Activated T-helper 1 cell treated with anti-CD3 and anti-CD28 coated beads, Interleukin-12 subunit alpha, Interleukin-12 subunit beta, Interleukin-2, Interleukin-4 antibody, amounts not matched to agents 30 ng/mL and 10 ng/mL and 1 ng/mL, durations not matched to agents 14 hours and 24 hours and 36 hours (primary cell): ENCODE measurements at regions not wholly inside any gene's neighbourhood (a gene's known extent, or its start where the extent isn't known, plus 50 kb on each side); places are given as distances from the start of the nearest gene placed in this dataset.

Source experiments
- DNase-seq: peaks from one replicate; pipeline ENCODE4 v3.0.0; 2021; ENCODE audit warnings: low spot score
- H3K27ac Mint-ChIP-seq: one replicate; pipeline ENCODE4 v1.8.0; 2021; ENCODE audit warnings: mild to moderate bottlenecking, mixed read lengths
- H3K27me3 Mint-ChIP-seq: one replicate; pipeline ENCODE4 v1.8.0; 2022; ENCODE audit warnings: mild to moderate bottlenecking, moderate library complexity, mixed read lengths; ENCODE audit not compliant: insufficient read depth
- H3K36me3 Mint-ChIP-seq: one replicate; pipeline ENCODE4 v1.8.0; 2021; ENCODE audit warnings: low read depth, mixed read lengths
- H3K4me1 Mint-ChIP-seq: one replicate; pipeline ENCODE4 v1.8.0; 2021; ENCODE audit warnings: low read depth, mixed read lengths
- H3K4me3 Mint-ChIP-seq: one replicate; pipeline ENCODE4 v1.8.0; 2021; ENCODE audit warnings: mild to moderate bottlenecking, moderate library complexity, mixed read lengths
- H3K9me3 Mint-ChIP-seq: one replicate; pipeline ENCODE4 v1.8.0; 2021; ENCODE audit warnings: mixed read lengths
- intact Hi-C: fragments of 100-400 bp; cut with micrococcal nuclease; formaldehyde crosslinking; loops from one replicate; pipeline ENCODE4 v1.15.1; 2024

GRCh38 chr12:111192647-111193046 lies 176.2 kb downstream of the PHETA1 start:
- peaks cover 2% of the 10 kb centered on the region for H3K27me3 Mint-ChIP-seq
- no peak overlapping the region for H3K4me3 Mint-ChIP-seq
- intact Hi-C loops: no loop called here
- no peaks in the 10 kb centered on the region for H3K9me3 Mint-ChIP-seq
- no peak overlapping the region for H3K27ac Mint-ChIP-seq
- no peaks in the 10 kb centered on the region for H3K4me1 Mint-ChIP-seq
- no peaks in the 10 kb centered on the region for H3K36me3 Mint-ChIP-seq
- DNase-seq: no peak

GRCh38 chr12:111190741-111191526 lies 178.0 kb downstream of the PHETA1 start:
- intact Hi-C loops: no loop called here
- no peak for DNase-seq
- no peaks in the 10 kb centered on the region for H3K36me3 Mint-ChIP-seq
- H3K27me3 Mint-ChIP-seq: peaks cover 2% of the 10 kb centered on the region
- no peak overlapping the region for H3K27ac Mint-ChIP-seq
- no peaks in the 10 kb centered on the region for H3K9me3 Mint-ChIP-seq
- H3K4me3 Mint-ChIP-seq: no peak overlapping the region
- no peaks in the 10 kb centered on the region for H3K4me1 Mint-ChIP-seq

- H3K36me3 Mint-ChIP-seq: no peaks in the 10 kb centered on the region
- intact Hi-C loops: no loop called here
- H3K27me3 Mint-ChIP-seq: no peaks in the 10 kb centered on the region
- H3K27ac Mint-ChIP-seq: no peak overlapping the region
- H3K4me1 Mint-ChIP-seq: no peaks in the 10 kb centered on the region
- H3K9me3 Mint-ChIP-seq: no peaks in the 10 kb centered on the region
- no peak overlapping the region for H3K4me3 Mint-ChIP-seq
- no peak for DNase-seq
Measured at GRCh38 chr12:111189792-111190191, 179.1 kb downstream of the PHETA1 start.

GRCh38 chr12:111188436-111188835 lies 180.5 kb downstream of the PHETA1 start:
- H3K4me3 Mint-ChIP-seq: no peak overlapping the region
- H3K27ac Mint-ChIP-seq: no peak overlapping the region
- intact Hi-C loops: no loop called here
- no peak for DNase-seq
- H3K36me3 Mint-ChIP-seq: no peaks in the 10 kb centered on the region
- H3K9me3 Mint-ChIP-seq: no peaks in the 10 kb centered on the region
- H3K4me1 Mint-ChIP-seq: no peaks in the 10 kb centered on the region
- no peaks in the 10 kb centered on the region for H3K27me3 Mint-ChIP-seq

- H3K4me1 Mint-ChIP-seq: no peaks in the 10 kb centered on the region
- H3K27me3 Mint-ChIP-seq: peaks cover 7% of the 10 kb centered on the region
- H3K4me3 Mint-ChIP-seq: no peak overlapping the region
- no peak overlapping the region for H3K27ac Mint-ChIP-seq
- intact Hi-C loops: no loop called here
- no peaks in the 10 kb centered on the region for H3K9me3 Mint-ChIP-seq
- H3K36me3 Mint-ChIP-seq: no peaks in the 10 kb centered on the region
- DNase-seq: no peak
Measured at GRCh38 chr12:111186347-111186746, 182.5 kb downstream of the PHETA1 start.

- H3K4me3 Mint-ChIP-seq: no peak overlapping the region
- no peaks in the 10 kb centered on the region for H3K9me3 Mint-ChIP-seq
- H3K4me1 Mint-ChIP-seq: no peaks in the 10 kb centered on the region
- no peak for DNase-seq
- peaks cover 12% of the 10 kb centered on the region for H3K27me3 Mint-ChIP-seq
- intact Hi-C loops: no loop called here
- no peaks in the 10 kb centered on the region for H3K36me3 Mint-ChIP-seq
- no peak overlapping the region for H3K27ac Mint-ChIP-seq
Measured at GRCh38 chr12:111185889-111186227, 183.0 kb downstream of the PHETA1 start.

GRCh38 chr12:111185206-111185888 lies 183.5 kb downstream of the PHETA1 start:
- Mint-ChIP-seq H3K9me3 (no peaks in the 10 kb centered on the region), H3K27ac (no peak overlapping the region), H3K36me3 (no peaks in the 10 kb centered on the region), H3K4me1 (no peaks in the 10 kb centered on the region), H3K4me3 (no peak overlapping the region), H3K27me3 (peaks cover 17% of the 10 kb centered on the region)
- intact Hi-C loops: no loop called here
- DNase-seq: no peak

- no peak for DNase-seq
- Mint-ChIP-seq H3K27me3 (peaks cover 19% of the 10 kb centered on the region), H3K9me3 (no peaks in the 10 kb centered on the region), H3K36me3 (no peaks in the 10 kb centered on the region), H3K4me3 (no peak overlapping the region), H3K27ac (no peak overlapping the region), H3K4me1 (no peaks in the 10 kb centered on the region)
- intact Hi-C loops: no loop called here
Measured at GRCh38 chr12:111184161-111184560, 184.7 kb downstream of the PHETA1 start.

GRCh38 chr12:111183094-111183493 lies 185.8 kb downstream of the PHETA1 start:
- no peak overlapping the region for H3K27ac Mint-ChIP-seq
- H3K36me3 Mint-ChIP-seq: no peaks in the 10 kb centered on the region
- DNase-seq: no peak
- no peak overlapping the region for H3K4me3 Mint-ChIP-seq
- H3K4me1 Mint-ChIP-seq: no peaks in the 10 kb centered on the region
- intact Hi-C loops: no loop called here
- peaks cover 19% of the 10 kb centered on the region for H3K27me3 Mint-ChIP-seq
- H3K9me3 Mint-ChIP-seq: no peaks in the 10 kb centered on the region

- Mint-ChIP-seq H3K9me3 (no peaks in the 10 kb centered on the region), H3K4me1 (no peaks in the 10 kb centered on the region), H3K27ac (no peak overlapping the region), H3K36me3 (no peaks in the 10 kb centered on the region), H3K4me3 (no peak overlapping the region), H3K27me3 (peaks cover 19% of the 10 kb centered on the region)
- no peak for DNase-seq
- intact Hi-C loops: no loop called here
Measured at GRCh38 chr12:111182382-111182781, 186.5 kb downstream of the PHETA1 start.

- Mint-ChIP-seq H3K27me3 (peaks cover 19% of the 10 kb centered on the region), H3K9me3 (no peaks in the 10 kb centered on the region), H3K4me3 (no peak overlapping the region), H3K36me3 (no peaks in the 10 kb centered on the region), H3K27ac (no peak overlapping the region), H3K4me1 (no peaks in the 10 kb centered on the region)
- intact Hi-C loops: no loop called here
- no peak for DNase-seq
Measured at GRCh38 chr12:111181143-111181726, 187.7 kb downstream of the PHETA1 start.

- Mint-ChIP-seq H3K4me1 (no peaks in the 10 kb centered on the region), H3K27me3 (peaks cover 19% of the 10 kb centered on the region), H3K4me3 (no peak overlapping the region), H3K9me3 (no peaks in the 10 kb centered on the region), H3K27ac (no peak overlapping the region), H3K36me3 (no peaks in the 10 kb centered on the region)
- DNase-seq: no peak
- intact Hi-C loops: no loop called here
Measured at GRCh38 chr12:111180426-111181142, 188.3 kb downstream of the PHETA1 start.
